ENCODE measurements at regions not wholly inside any gene's neighbourhood (a gene's known extent, or its start where the extent isn't known, plus 50 kb on each side); places are given as distances from the start of the nearest gene placed in this dataset.

DNA sequence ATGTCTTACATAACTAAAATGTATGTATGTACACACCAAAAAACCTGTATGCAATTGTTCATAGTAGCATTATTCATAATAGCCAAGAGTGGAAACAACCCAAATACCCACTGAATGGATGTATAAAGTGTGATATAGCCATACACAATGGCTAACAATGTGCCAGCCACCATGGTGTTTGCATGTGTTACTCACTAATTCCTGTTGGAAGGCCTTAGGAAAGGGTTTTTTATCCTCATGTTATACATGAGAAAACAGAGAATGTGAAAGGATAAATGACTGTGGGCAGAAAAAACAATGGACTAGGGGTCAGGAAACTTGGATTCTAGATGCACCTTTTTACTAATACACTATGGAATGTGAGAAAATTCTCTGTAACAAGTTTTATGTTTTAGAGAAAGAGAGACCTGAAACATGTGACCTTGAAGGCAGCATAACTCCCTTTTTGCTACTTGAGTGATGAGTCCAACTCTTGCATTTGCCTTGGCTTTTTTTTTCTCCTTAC is 55.7 kb downstream of the TIGD2 start:
- in situ Hi-C loops (cut with MboI; ENCODE audit: low pct_ligation_motif_present in 1 of 4, low pct_unique_long_range_greater_than_20kb in 1 of 4, low sequenced_read_pairs in 3 of 4), result loop anchor here in 1 of 4 donors (25.0 kb wide), 1 partner anchor 745 kb away; no protein-coding TSS in a partner anchor

DNA sequence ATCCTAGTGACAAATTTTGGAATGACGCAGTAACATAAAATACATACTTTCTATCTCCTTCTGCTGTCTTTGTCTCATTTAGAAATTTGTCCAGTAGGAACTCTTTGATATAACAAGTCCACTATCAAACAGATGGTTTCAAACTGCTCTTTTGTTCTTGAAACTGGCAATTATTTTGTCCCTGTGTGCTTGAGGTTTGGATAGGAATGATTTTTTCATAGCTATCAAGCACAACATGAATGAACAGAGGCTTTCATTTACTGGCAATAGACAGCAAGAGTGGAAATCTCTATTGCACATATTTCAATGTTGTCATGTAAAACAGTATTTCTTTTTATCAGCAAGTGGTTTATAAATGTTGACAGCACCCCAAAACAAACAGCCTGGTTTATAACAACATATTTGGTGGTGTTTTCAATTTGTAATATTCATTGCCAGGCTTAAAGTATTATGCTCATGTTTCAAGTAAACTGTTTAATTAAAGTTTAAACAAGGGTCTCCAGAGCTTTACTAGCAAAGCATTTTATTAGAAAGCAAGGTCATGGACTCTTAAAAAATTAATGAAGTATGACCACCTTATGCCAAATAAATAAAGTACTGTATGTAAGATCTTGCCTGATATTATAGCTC is 60.0 kb downstream of the TIGD2 start:
- TF ChIP-seq, protein P1, sequence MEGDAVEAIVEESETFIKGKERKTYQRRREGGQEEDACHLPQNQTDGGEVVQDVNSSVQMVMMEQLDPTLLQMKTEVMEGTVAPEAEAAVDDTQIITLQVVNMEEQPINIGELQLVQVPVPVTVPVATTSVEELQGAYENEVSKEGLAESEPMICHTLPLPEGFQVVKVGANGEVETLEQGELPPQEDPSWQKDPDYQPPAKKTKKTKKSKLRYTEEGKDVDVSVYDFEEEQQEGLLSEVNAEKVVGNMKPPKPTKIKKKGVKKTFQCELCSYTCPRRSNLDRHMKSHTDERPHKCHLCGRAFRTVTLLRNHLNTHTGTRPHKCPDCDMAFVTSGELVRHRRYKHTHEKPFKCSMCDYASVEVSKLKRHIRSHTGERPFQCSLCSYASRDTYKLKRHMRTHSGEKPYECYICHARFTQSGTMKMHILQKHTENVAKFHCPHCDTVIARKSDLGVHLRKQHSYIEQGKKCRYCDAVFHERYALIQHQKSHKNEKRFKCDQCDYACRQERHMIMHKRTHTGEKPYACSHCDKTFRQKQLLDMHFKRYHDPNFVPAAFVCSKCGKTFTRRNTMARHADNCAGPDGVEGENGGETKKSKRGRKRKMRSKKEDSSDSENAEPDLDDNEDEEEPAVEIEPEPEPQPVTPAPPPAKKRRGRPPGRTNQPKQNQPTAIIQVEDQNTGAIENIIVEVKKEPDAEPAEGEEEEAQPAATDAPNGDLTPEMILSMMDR (IDR thresholded peaks at IDR 0.05), result no peak
- TF ChIP-seq POLR2A (IDR thresholded peaks at IDR 0.05) (no peak), EP300 (IDR thresholded peaks at IDR 0.05; ENCODE audit: low read depth) (no peak), POLR2AphosphoS5 (IDR thresholded peaks at IDR 0.05) (no peak)
- in situ Hi-C loops (cut with MboI; ENCODE audit: low pct_ligation_motif_present in 1 of 4, low pct_unique_long_range_greater_than_20kb in 1 of 4, low sequenced_read_pairs in 3 of 4) (loop anchor here in 1 of 4 donors (25.0 kb wide), 1 partner anchor 741 kb away; no protein-coding TSS in a partner anchor), intact Hi-C loops (cut with DNase I; ENCODE audit: low total_unique reads) (no loop called here)
- Histone ChIP-seq H3K27ac (no peak overlapping the region), H3K9me3 (no peaks in the 10 kb centered on the region), H3K4me1 (peaks cover 0 to 9% (median 3%) of the 10 kb centered on the region in 4 donors), H3K4me3 (no peak overlapping the region), H3K27me3 (no peaks in the 10 kb centered on the region), H3K36me3 (no peaks in the 10 kb centered on the region)
- no peak for DNase-seq
- WGBS, 2 donors (ENCODE audit: low coverage in 1 of 2), result 88 to 93% methylated on average over 1 of the region's 1 CpG

More for the DNA sequence above, 55.7 kb downstream of the TIGD2 start:
- TF ChIP-seq POLR2A (IDR thresholded peaks at IDR 0.05) (no peak), POLR2AphosphoS5 (IDR thresholded peaks at IDR 0.05) (no peak), EP300 (IDR thresholded peaks at IDR 0.05; ENCODE audit: low read depth) (no peak)
- TF ChIP-seq, protein P1 (IDR thresholded peaks at IDR 0.05), result no peak
- Histone ChIP-seq H3K9me3 (no peaks in the 10 kb centered on the region), H3K36me3 (no peaks in the 10 kb centered on the region), H3K4me1 (peaks cover 0 to 9% (median 0%) of the 10 kb centered on the region in 4 donors), H3K27ac (no peak overlapping the region), H3K4me3 (no peak overlapping the region), H3K27me3 (no peaks in the 10 kb centered on the region)
- intact Hi-C loops (cut with DNase I; ENCODE audit: low total_unique reads), result no loop called here
- DNase-seq, result no peak

DNA sequence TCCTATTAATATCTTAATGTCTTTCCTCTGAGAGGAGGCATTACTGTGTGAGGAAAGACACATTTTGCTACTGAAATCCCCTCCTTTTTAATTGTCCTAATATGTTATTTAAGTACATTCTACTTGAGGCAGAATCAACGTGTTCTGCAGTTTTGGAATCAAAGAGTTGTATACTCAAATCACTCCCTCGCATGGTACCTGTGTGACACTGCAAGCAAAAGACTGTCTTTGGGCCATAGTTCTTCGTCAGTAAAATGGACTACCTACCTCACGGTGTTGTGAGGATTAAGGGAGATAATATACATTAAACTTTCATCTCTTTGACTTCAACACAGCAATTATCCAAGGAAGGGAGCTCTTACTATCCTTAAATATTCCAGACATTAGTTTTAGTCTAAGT is 61.5 kb downstream of the TIGD2 start:
- peaks cover 0 to 9% (median 3%) of the 10 kb centered on the region in 4 donors for H3K4me1 ChIP-seq
- H3K27ac ChIP-seq, result no peak overlapping the region
- TF ChIP-seq POLR2AphosphoS5 (IDR thresholded peaks at IDR 0.05) (no peak), POLR2A (IDR thresholded peaks at IDR 0.05) (no peak), EP300 (IDR thresholded peaks at IDR 0.05; ENCODE audit: low read depth) (no peak)
- TF ChIP-seq, protein P1 (IDR thresholded peaks at IDR 0.05), result no peak
- no peaks in the 10 kb centered on the region for H3K36me3 ChIP-seq
- in situ Hi-C loops (cut with MboI; ENCODE audit: low pct_ligation_motif_present in 1 of 4, low pct_unique_long_range_greater_than_20kb in 1 of 4, low sequenced_read_pairs in 3 of 4) (loop anchor here in 1 of 4 donors (25.0 kb wide), 1 partner anchor 739 kb away; no protein-coding TSS in a partner anchor), intact Hi-C loops (cut with DNase I; ENCODE audit: low total_unique reads) (no loop called here)
- H3K9me3 ChIP-seq, result no peaks in the 10 kb centered on the region
- DNase-seq, result no peak
- H3K4me3 ChIP-seq, result no peak overlapping the region
- no peaks in the 10 kb centered on the region for H3K27me3 ChIP-seq
- WGBS, 2 donors (ENCODE audit: low coverage in 1 of 2), result 61 to 65% methylated on average over 4 of the region's 4 CpGs

DNA sequence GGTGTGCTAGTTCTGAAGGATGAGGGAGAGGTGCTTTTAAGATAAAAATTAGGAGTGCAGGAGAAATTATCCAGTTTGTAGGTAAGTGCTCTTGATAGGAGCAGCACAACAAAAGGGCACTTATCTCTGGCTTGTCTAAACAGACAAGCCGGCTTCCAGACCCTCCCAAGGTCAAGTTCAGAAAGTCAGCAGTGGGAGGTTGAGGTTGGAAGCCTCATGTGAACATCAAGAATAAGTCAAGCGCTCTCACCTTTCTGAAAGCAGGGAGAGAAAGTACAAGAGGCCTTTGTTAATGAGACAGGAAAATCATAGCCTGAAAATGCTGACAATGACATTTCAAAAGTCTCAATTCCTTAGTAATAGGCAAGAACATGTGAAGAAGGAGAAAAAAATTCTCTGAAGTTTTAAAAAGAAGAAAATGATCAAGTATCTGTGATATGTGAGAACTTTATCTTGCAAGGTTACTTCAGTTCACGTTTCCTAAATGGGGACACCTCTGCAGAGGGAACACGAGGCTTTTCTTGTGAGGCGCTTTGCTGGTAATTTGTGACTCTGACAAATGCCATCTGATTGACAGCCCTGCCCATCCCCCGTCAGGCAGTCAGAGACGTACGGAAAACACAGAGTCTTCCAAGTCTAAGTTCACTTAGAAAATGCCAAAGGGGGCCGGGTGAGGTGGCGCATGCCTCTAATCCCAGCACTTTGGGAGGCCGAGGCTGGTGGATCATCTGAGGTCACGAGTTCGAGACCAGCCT is 62.2 kb downstream of the TIGD2 start:
- WGBS, 2 donors (ENCODE audit: low coverage in 1 of 2), result 55 to 77% methylated on average over 2 to 13 of the region's 13 CpGs
- no peak for DNase-seq
- no peaks in the 10 kb centered on the region for H3K27me3 ChIP-seq
- H3K27ac ChIP-seq, result no peak overlapping the region
- H3K36me3 ChIP-seq, result no peaks in the 10 kb centered on the region
- no peak overlapping the region for H3K4me3 ChIP-seq
- in situ Hi-C loops (cut with MboI; ENCODE audit: low pct_ligation_motif_present in 1 of 4, low pct_unique_long_range_greater_than_20kb in 1 of 4, low sequenced_read_pairs in 3 of 4), result loop anchor here in 1 of 4 donors (25.0 kb wide), 1 partner anchor 739 kb away; no protein-coding TSS in a partner anchor
- peaks cover 0 to 9% (median 3%) of the 10 kb centered on the region in 4 donors for H3K4me1 ChIP-seq
- no peak for TF ChIP-seq POLR2A (IDR thresholded peaks at IDR 0.05)
- no peak for TF ChIP-seq EP300 (IDR thresholded peaks at IDR 0.05; ENCODE audit: low read depth)
- TF ChIP-seq, protein P1 (IDR thresholded peaks at IDR 0.05), result no peak
- TF ChIP-seq POLR2AphosphoS5 (IDR thresholded peaks at IDR 0.05), result no peak
- no peaks in the 10 kb centered on the region for H3K9me3 ChIP-seq
- intact Hi-C loops (cut with DNase I; ENCODE audit: low total_unique reads), result no loop called here
